ENCODE measurements at regions not wholly inside any gene's neighbourhood (a gene's known extent, or its start where the extent isn't known, plus 50 kb on each side); places are given as distances from the start of the nearest gene placed in this dataset.

DNA sequence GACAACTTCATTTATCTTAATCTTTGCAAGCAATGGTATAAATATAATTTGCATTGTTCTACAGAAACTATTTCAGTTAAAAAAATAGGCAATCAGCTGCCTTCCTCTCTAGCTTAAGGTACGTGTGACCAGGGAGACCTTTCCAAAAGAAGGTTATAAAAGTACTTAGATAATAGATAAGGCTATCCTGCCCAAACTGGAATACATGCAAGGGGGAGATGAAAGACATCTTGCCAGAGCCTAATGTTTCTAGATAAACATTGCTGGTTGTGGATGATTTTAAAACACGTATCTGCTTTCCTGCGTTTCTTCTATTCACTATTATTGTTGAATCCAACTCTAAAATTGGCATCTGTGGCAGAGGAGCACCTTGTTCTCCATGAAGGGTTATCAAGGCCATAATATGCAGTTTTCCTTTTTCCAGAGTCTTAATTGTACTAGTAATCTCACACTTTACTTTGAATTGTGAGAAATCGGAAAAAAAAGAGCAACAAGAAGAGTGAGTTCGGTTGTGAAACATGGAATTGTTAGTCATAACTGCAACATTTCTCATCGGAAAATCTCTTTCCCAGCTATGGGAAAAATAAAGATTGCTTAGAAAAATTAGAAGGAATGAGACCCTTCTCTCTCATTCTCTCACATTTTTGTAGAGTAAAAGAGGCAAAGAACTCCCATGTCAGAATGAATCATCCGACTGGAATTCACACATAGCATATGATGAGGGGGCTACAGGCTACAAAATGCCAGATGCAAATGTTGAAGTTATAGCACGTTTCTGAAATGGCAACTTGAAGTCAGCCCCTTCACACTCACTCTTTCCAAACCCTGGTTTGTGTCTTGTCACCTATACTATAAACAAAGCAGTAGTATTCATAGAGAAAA is 936.1 kb upstream of the NR2F2 start:
- DNase-seq (ENCODE audit: low read depth), result no peak

DNA sequence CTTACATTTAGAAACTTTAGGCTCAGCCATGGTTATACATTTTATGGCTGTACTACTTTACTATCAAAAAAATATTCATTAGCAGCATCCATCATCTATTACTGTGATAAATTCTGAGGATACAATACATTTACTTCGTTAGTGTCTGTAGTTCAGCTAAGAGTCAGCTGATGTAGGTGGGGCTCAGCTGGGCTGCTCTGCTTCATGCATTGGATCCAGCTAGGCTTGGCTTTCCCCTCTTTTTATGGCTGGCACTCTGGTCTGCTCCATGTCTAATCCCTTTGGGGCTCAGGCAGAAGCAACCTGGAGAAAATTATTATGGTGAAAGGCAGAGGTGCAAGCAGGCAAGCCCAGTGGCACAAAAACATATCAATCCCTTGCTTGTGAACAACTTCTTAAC is 930.1 kb upstream of the NR2F2 start:
- no peak for DNase-seq (ENCODE audit: low read depth)

DNA sequence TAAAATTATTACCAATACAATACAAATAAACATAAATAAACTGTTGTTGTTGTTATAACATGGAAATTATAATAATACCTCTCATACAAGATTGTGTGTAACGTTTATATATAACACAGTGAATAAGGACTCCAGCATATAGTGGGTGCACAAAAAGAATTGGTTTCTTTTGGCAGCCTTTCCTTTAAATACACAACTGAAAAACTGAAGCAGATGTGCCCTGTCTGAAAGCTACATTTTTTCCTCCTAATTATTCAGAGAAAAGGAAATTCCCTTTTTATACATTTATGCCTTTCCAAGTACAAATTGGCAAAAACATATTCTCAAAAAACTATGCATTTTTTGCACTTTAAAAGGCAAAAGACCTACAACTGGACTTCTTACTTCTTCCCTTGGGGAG is 928.9 kb upstream of the NR2F2 start:
- DNase-seq (ENCODE audit: low read depth), result no peak

DNA sequence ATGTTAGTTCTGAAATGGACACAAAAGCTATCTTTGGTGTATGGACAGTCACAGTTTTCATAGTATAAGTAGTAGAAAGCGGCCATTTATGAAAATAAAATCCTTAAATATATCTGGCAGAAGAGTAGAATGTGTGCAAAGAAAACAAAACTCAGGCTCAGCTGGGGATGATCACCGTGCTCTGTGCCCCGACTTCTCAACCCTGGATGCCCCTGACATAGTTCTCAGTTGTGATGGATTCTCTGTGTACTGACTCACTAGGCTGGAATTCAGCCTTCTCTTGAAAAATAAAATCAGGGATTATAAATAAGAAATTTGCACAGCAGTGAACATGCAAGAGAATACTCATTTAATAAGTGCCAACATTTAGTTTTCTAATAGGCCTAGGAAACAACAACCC is 925.1 kb upstream of the NR2F2 start:
- DNase-seq (ENCODE audit: low read depth), result no peak

DNA sequence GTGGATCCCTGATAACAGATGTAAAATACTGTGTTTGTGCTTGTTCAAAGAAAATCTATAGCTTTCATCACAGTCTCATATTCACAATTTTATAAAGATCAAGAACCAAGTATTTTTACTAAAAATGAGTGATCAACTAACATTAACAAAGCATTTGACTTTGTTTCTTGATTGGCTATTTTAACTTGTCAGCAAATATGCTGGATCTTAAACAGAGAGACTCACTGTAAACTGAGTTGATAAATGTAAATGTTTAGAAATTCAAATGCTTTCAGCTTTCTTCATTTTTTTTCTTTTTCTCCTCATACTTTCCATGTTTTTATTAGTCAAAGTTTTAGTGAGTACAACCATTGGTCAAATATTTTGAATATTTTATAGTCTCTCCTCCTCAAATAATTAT is 923.0 kb upstream of the NR2F2 start:
- no peak for DNase-seq (ENCODE audit: low read depth)

DNA sequence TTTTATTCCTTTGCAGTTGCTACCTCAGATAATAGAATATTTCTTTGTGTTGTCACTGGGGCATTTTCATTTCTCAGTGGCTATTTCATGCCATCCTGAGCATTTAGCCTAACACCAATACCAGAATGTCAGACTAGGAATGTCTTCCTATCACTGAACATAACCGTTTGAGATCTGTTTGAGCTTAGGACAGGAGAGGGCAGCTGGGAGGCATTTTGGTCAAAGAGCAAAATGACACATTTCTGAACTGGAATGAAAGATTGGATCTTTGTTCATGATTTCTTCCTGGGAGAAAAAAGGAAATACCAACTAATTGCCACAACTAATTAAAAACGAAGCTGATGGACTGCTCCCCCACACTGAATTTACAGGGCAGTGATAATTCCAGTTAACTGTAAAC is 921.3 kb upstream of the NR2F2 start:
- no peak for DNase-seq (ENCODE audit: low read depth)

DNA sequence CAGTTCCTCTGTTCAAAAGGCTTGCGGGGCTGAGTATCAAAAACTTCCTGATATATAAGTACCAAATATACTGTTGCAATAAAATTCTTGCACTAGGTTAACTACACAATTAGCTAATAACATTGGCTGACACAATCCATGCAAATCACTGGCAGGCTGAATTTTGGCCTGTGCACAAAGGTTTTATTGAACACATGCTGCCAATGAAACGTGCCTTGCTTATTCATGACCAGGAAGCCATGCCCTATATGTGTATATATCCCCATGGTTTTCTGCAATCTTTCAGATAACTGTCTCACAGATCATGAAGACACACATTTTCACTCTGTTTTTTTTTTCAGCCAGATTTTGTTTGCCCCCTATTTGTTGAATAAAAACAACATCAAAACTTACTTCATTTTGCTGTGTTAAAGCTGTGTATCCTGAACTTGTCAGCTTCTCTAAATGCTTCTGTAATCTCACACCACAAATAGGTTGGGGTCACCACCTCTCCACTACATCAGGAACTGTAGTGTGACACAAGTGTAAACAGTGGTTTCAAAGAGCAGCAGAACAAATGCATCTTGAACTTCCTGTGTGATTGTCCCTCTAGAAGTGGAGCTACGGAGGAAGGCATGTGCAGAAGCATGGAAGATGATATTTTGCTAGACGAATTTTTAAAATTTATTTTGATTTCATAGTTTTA is 920.7 kb upstream of the NR2F2 start:
- DNase-seq (ENCODE audit: low read depth), result no peak

DNA sequence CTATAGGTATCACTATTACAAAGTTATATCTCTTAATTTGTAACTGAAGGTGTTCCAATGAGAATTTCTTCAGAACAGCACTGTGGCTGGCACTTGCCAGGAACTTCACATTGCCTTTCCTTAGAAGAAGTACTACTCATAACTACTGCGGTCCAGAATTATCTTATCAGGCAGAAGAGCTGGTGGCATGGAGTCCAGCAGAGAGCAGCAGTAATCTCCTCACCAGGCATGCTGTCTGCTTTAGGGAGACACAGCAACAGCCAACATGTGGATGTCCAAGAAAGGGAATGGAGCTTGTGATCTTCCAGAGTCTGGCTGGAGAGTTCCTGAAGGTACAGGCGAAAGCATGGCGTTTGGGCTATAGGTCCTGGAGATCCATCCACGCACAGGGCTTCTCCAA is 919.7 kb upstream of the NR2F2 start:
- no peak for DNase-seq (ENCODE audit: low read depth)

DNA sequence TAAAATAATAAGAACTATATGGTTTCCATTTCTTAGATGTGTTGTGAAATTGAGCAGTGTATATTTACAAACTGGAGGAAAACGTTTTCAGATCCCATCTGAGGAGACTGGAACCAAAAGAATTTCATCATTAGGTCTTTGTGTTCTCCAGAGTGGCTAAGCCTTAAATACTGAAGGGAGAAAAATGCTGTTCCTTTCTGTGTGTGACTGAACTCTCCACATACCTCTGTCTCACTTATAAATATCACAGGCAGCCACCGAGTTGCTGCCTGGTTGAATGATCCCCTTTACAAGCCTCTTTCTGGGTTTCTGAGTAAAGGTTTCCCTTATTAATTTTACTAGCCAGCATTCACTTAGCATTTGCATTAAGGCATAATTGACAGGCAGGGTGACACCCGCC is 913.9 kb upstream of the NR2F2 start:
- DNase-seq (ENCODE audit: low read depth), result no peak

DNA sequence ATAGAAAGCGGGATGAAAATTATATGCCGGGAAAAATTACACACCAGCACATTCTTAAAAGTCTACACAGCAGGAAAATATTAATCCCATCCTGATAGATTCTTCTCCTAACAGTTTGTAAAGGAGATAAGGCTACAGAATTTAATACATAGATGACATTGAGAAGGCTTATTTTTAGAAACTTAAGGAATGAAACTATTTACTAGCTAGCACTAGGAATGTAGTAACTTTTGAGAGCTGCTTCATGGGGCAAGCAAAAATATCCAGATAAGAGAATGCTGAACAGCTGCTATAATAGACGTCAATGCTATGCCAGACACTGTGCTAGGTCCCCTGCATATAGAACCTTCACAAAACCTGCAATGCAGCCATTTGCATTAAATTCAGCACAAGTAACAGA is 912.7 kb upstream of the NR2F2 start:
- no peak for DNase-seq (ENCODE audit: low read depth)

DNA sequence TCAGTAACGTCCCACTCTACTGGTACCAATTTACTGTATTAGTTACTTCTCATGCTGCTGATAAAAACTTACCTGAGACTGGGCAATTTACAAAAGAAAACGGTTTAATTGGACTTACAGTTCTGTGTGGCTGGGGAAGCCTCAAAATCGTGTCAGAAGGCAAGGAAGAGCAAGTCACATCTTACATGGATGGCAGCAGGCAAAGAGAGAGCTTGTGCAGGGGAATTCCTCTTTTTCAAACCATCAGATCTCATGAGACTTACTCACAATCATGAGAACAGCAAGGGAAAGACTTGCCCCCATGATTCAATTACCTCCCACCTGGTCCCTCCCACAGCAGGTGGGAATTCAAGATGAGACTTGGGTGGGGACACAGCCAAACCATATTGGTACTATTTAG is 908.2 kb upstream of the NR2F2 start:
- DNase-seq (ENCODE audit: low read depth), result no peak

DNA sequence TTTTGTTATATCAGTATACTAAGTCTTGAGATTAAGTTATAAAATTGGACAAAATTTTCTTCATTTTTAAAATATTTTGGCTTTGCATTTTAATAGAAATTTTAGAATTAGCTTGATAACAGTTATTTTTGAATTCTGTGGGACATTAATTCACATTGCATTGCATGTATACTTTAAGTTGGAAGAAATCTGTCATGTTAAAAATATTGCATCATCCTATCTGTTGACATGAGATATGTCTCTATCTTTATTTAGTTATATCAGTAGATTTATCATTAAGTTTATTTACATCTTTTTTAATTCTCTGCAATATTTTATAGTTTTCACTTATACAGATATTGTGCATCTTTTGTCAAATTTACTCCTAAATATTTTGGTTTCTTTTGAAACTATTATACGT is 904.6 kb upstream of the NR2F2 start:
- no peak for DNase-seq (ENCODE audit: low read depth)

DNA sequence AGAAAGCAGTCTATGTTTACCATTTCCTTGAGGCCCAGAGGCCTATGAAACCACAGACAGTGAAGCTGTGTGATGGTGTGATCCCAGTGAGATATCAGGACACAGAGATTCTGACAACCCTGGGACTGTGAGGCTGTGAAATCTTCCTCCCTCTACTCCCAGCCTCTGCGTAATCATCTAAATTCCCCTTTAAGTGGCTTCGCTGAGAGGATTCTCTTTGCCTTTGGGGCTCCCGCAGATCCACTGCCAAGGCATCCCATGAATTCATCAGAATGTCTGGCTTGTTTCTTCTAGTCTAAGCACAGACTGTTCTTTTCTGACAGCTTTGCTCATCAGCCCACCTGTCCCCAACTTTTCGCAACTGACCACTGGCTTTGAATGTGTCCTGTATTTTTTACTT is 901.2 kb upstream of the NR2F2 start:
- DNase-seq (ENCODE audit: low read depth), result no peak

DNA sequence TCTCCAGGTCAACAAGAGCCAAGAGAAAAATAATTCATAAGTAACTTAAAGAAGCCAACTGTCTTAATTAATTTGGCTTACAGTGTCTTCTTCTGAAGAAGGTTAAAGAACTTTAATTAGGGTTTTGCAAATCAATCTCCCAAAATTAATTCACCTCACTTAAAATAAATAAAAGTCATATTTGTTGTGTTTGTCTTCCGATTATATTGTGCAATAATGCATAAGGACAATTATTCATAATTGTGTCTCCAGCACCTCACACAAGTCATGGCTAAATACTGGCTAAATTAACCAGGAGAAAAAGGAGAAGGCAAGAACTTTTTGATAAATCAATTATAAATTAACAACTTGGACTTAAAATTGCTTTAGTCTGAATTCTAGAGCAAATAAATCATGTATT is 899.0 kb upstream of the NR2F2 start:
- no peak for DNase-seq (ENCODE audit: low read depth)

DNA sequence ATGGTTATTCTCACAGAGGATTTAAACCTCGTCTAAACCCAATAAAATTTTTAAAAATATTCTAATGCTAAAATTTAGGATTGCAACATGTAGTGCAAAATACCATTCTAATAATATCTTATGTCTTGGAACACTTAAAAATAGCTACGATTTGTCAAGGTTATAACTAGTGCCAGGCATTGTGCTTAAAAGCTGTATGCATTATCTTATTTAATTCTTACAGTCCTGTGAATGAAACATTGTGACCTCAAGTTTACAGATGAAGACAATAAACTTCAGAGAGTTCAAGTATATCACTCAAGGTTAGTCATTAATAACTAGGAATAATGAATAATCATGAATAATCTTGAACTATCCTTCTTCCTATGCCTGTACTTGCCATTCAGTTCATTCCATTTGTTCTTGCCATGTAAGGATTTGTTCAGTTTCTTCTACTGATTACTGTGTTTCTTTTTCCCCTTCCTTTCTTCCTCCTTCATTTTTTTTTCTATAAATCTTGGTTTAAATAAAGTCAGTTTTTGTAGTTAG is 897.6 kb upstream of the NR2F2 start:
- DNase-seq (ENCODE audit: low read depth), result no peak

DNA sequence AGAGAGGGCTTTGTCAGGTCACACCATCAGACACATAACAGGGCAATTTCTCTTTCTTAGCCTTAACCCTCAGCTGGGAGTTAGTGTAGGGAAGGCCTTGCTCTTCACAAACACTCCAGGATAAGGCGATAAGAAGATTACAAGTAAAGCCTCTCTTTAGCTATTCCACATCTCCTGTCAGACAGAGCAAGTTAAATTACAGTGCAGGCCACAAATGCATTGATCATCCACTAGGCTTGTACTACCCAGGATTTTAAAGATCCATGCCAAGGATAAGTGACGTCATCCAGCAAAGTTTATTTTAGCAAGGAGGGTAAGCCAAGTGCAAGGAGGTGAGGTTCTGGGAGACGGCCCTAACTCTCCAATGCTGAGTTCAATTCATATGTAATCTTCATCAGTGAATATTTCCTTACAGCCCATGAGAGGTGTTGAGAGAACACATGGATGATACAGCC is 890.6 kb upstream of the NR2F2 start:
- DNase-seq (ENCODE audit: low read depth), result no peak

DNA sequence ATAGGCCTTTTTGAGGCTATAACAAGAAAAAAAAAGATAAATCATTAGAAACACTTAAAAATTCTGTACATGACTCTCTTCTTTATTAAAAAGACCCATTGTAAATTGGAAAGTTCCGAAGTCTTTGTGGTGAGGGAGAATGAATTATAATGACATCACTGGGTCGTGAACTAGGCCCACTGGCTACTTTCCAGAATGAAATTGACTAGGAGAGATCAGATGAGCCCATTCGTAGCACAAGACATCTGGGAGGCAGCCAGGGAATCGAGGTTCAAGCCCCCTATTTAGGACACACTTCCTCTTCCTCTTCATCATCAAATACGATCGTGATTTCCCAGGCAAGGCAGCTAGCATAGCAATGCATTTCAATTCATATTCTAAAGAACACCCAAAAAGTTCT is 889.8 kb upstream of the NR2F2 start:
- no peak for DNase-seq (ENCODE audit: low read depth)

DNA sequence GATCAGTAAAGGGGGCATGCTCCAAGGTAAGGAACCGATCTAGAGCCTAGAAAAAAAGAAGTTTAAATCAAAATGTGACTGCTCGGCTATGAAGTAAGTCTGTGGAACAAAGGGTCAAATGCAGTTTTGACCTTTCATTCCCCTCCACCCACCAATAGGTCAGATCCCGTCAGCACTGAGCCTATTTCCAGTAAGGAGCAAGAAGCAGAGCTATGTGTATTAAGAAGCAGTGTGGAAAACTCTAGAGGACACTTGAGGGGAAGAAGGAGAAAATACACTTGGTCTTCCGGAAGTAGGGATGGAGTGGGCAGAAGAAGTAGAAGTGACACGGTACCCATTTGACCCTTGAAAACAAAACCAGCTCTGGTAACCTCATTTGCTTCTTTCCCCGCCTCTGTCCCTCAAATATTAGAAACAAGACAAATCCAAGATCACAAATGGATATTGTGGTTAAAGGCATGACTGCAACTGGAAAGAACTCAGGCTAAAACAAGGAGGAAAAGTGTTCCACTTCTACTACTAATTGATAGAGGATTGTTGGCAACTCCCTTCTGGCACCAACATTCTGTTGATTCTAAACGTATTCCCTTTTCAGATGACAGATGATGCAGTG is 888.3 kb upstream of the NR2F2 start:
- no peak for DNase-seq (ENCODE audit: low read depth)

DNA sequence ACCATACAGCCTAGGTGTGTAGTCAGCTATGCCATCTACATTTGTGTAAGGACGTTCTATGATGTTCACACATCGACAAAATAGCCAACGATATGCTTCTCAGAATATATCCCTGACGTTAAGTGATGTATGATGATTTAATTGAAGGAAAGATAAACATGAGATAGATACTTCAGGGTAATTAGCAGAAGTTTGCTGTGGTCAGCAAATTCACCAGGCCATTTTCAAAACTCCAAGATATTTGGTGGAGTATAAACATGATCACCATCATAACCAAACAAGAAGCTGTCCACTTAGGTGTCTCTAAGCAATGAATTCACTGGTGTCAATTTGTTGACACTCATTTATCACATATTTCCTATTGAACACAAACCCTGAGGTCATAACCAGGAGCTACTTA is 885.6 kb upstream of the NR2F2 start:
- no peak for DNase-seq (ENCODE audit: low read depth)

DNA sequence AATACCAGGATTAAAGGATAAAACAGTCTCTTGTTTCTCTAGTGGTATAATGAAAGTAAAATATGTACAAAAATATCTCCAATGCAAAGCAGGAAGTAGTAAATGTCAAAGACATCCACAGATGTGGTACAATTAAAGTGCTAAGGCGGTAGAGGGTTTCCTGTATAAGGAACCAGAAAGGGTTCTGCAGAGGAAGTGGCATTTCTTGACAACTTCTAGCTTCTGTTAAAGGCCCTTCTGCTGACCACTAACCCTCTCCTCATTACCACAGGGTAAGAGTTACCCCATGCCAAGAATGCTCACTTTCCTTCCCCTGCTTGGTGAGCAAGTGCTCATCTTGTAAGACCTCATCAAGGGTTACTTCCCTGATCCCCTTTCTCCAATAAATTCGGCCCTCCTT is 883.6 kb upstream of the NR2F2 start:
- no peak for DNase-seq (ENCODE audit: low read depth)

DNA sequence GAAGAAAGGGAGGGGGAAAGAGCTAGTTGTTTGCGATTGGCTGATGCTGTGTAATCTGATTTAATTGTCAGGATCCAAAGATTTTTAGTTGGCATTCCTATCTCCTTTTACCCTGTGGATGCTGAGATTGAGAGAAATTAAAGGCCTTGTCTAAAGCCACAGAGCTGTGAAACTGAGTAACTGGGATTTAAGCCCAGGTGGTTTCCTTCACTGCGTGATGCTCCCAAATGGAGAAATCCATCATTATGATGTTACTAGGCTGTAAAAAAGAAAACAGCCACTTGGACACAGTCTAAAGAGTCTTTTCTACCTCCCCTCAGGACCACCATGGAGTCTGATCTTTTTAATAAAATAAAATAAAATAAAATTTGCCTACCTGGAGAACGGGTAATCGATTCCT is 883.0 kb upstream of the NR2F2 start:
- DNase-seq (ENCODE audit: low read depth), result no peak

DNA sequence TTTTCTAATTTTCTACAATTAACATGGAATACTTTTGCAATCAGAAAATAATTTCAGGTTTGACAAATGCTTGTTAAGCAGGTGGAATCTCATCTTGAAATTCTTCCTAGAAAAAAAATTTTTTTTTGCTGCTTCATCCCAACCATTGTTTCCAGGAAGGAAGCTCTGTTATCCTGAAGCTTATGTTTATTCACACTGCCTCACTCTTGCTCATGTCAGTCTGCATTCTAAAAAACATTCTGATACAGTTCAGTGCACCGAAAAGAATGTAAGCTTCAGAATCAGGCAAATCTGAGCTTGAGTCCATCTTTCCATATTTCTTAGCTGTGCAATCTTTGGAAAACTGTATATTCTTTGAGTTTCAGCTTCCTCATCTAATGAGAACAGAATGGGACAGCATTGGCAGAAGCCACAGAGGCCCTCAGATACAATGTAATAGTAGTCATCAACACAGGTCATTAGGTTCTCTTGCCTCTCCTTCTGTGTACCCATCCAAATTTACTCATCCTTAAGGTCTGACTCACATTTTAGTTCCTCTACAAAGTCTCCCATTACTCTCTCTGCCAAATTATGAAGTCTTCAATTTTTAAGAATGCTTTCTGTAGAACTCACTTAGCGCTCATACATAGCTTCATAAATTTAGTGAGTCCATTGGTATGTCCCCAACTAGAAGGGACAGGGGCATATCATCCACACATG is 881.8 kb upstream of the NR2F2 start:
- DNase-seq (ENCODE audit: low read depth), result no peak
